ENCODE measurements at regions not wholly inside any gene's neighbourhood (a gene's known extent, or its start where the extent isn't known, plus 50 kb on each side); places are given as distances from the start of the nearest gene placed in this dataset.
"Not testable (repeated sequence)": the region's sequence is repeated elsewhere in the genome, so short reads cannot be mapped to it uniquely, and the experiment has no call there.

DNA sequence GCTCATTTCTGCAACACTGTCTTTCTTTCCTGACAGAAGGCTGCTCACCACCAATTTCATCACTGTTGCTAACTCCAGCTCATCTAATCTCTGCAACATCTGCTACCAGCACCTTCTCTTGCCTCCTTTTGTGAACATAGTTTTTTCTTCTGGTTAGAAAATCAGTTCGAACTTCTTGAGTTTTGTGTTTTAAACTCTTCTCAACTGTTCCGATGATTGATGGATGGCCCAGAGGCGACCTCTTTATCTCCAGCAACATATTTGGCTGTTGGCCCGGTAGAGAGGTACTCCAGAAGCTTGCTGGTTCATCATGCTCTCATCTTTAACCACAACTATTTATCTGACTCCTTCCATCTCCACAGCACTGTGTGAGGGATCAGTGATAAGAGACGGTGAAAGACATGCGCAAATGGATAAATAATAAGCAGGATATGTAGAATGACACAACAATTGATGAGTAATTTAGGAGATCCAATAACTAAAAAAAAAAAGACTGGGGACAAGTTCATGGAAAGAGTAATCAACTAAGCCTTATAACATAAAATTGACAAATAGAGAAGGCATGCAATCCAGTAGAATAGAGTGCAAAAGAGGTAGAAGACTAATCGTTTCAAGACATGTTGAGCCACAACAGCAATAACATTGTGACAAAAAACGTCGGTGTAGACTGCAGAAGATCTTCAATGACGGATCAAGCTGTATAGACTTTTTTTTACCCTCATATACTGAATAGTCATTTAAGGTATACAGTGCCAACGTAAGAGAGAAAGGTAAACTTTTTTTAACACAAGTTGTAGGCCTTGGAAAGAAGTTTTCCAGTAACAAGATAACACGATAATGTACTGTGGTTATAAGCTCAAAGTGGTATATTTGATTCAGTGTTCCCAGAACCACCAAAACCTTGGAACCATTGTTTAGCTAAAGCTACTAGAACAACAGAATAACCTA is 152.2 kb downstream of the CRPPA start:
- CTCF ChIA-PET = no interaction called here
- no peaks in the 10 kb centered on the region for H3K36me3 ChIP-seq (ENCODE audit: control insufficient read depth, insufficient read depth, low read length)
- H3K27me3 ChIP-seq (ENCODE audit: control insufficient read depth, insufficient read depth, low read length) = no peaks in the 10 kb centered on the region
- H3K4me3 ChIP-seq (ENCODE audit: low read depth, low read length) = no peak overlapping the region
- TF ChIP-seq, protein P1, sequence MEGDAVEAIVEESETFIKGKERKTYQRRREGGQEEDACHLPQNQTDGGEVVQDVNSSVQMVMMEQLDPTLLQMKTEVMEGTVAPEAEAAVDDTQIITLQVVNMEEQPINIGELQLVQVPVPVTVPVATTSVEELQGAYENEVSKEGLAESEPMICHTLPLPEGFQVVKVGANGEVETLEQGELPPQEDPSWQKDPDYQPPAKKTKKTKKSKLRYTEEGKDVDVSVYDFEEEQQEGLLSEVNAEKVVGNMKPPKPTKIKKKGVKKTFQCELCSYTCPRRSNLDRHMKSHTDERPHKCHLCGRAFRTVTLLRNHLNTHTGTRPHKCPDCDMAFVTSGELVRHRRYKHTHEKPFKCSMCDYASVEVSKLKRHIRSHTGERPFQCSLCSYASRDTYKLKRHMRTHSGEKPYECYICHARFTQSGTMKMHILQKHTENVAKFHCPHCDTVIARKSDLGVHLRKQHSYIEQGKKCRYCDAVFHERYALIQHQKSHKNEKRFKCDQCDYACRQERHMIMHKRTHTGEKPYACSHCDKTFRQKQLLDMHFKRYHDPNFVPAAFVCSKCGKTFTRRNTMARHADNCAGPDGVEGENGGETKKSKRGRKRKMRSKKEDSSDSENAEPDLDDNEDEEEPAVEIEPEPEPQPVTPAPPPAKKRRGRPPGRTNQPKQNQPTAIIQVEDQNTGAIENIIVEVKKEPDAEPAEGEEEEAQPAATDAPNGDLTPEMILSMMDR (IDR thresholded peaks at IDR 0.05; ENCODE audit: insufficient read depth, low read depth, low read length) = no peak
- POLR2A ChIA-PET = no interaction called here
- peak; percentile 0 for DNase-seq (ENCODE audit: low read depth)

DNA sequence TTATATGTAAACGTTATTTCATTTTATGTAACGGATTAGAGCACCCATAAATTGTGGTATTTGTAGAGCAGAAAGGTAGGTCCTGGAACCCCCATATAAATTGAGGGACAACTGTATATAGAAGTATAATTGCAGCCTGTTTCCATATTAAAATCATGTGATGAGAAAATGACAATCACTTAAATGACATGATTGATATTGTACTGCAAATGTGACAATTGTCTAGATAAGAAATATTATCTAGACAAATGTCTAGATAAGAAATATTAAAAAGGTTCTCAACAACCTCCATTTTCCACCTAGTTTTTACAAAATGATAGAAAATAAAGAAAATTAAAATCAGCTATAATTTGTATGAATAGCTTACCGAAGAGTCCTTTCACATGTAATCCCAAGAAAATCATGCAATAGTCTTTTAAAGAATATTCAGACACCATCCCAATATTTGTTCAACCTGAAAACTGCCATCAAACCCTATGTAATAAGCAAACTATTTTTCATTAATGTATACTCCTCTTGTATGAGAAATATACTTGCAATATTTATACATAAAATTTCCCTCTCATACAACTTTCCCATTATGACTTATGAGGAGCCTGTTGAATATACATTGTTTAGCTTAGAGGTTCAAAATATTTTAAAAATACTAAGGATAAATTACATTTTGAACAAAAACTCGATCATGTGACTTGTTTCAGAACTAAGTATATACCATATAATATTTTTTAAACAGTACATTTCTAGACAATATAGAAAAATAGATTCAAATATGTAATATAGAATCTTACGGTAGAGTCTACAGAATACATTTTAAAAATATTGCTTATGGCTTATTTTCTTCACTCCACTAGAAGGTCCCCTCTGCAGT is 153.2 kb downstream of the CRPPA start:
- DNase-seq (ENCODE audit: low read depth) = no peak
- Histone ChIP-seq H3K27me3 (ENCODE audit: control insufficient read depth, insufficient read depth, low read length) (no peaks in the 10 kb centered on the region), H3K36me3 (ENCODE audit: control insufficient read depth, insufficient read depth, low read length) (no peaks in the 10 kb centered on the region), H3K4me3 (ENCODE audit: low read depth, low read length) (no peak overlapping the region)
- TF ChIP-seq, protein P1 (IDR thresholded peaks at IDR 0.05; ENCODE audit: insufficient read depth, low read depth, low read length) = no peak
- CTCF ChIA-PET = no interaction called here
- POLR2A ChIA-PET = no interaction called here

DNA sequence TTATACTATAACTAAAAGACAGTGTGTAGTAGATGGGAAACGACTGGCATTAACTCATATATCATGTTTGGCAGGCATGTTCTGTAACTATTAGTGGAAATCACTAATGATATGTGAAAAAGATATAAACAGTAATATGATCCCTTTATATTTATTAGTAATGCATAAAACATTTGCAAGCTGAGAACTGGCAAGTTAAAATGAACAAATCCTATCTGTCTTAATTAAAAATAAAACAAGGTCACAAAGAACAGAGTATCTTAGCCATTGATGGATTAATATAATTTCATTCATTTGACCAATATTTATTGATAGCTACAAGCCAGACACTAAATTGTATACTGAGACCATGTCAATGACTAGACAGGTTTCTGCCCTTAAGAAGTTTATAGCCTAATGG is 154.5 kb downstream of the CRPPA start:
- ChIA-PET CTCF (no interaction called here), POLR2A (no interaction called here)
- TF ChIP-seq, protein P1 (IDR thresholded peaks at IDR 0.05; ENCODE audit: insufficient read depth, low read depth, low read length) = no peak
- no peak for DNase-seq (ENCODE audit: low read depth)
- Histone ChIP-seq H3K36me3 (ENCODE audit: control insufficient read depth, insufficient read depth, low read length) (no peaks in the 10 kb centered on the region), H3K4me3 (ENCODE audit: low read depth, low read length) (no peak overlapping the region), H3K27me3 (ENCODE audit: control insufficient read depth, insufficient read depth, low read length) (no peaks in the 10 kb centered on the region)

DNA sequence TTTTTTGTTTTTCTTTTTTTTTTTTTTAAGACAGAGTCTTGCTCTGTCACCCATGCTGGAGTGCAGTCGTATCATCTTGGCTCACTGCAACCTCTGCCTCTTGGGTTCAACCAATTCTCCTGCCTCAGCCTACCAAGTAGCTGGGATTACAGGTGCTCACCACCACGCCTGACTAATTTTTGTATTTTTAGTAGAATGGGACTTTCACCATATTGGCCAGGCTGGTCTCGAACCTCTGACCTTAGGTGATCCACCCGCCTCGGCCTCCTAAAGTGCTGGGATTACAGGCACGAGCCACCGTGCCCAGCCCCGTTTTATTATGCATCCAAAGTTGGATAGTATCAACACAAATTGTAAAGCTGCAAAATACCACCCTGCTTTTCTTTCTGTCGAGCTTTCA is 154.9 kb downstream of the CRPPA start:
- DNase-seq (ENCODE audit: low read depth); POLR2A ChIA-PET: not testable (repeated sequence)
- CTCF ChIA-PET = interaction anchor here (0.6 kb wide), 1 partner anchor 24 kb away, joined by 3 read pairs; no protein-coding TSS in a partner anchor

DNA sequence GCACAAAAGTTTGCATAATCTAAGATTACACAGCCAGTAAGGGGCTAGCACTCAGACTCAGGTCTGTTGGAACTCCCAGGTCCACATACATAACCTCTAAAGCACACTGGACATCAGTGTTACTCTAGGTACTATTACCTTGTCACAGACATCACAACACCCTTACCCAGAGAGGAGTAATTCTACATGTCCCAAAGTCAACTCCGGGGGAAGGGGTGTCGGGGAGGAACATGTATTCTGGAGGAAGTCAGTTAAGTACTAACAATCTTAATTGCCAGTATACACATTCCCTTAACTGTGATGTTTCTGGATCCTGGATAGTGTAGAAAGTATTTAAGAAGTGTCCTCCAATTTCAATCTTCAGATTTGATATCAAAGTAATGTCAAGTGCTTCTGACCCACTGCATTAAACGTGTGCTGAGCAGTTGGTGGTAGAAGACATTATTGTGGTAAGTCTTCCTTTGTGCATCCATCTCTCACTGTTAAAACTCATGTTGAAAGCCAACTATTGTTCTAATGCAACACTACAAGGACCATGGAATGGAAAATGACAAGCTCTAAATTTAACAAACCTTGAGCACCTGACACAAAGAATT is 155.4 kb downstream of the CRPPA start:
- Histone ChIP-seq H3K27me3 (ENCODE audit: control insufficient read depth, insufficient read depth, low read length) (no peaks in the 10 kb centered on the region), H3K36me3 (ENCODE audit: control insufficient read depth, insufficient read depth, low read length) (no peaks in the 10 kb centered on the region), H3K4me3 (ENCODE audit: low read depth, low read length) (no peak overlapping the region)
- ChIA-PET CTCF (interaction anchor here (0.6 kb wide), 1 partner anchor 24 kb away, joined by 3 read pairs; no protein-coding TSS in a partner anchor), POLR2A (no interaction called here)
- TF ChIP-seq, protein P1 (IDR thresholded peaks at IDR 0.05; ENCODE audit: insufficient read depth, low read depth, low read length) = no peak
- no peak for DNase-seq (ENCODE audit: low read depth)

More for the DNA sequence above, 154.9 kb downstream of the CRPPA start:
- not testable (repeated sequence) for H3K27me3 ChIP-seq (ENCODE audit: control insufficient read depth, insufficient read depth, low read length); H3K4me3 ChIP-seq (ENCODE audit: low read depth, low read length); H3K36me3 ChIP-seq (ENCODE audit: control insufficient read depth, insufficient read depth, low read length)
